NCI-H1930 (cell line): ENCODE measurements at regions not wholly inside any gene's neighbourhood (a gene's known extent, or its start where the extent isn't known, plus 50 kb on each side); places are given as distances from the start of the nearest gene placed in this dataset.
"Not testable (repeated sequence)": the region's sequence is repeated elsewhere in the genome, so short reads cannot be mapped to it uniquely, and the experiment has no call there.

Source experiments
- DNase-seq, 2 experiments: peaks; one replicate each; lab custom pipeline; 2025; lab: John Stamatoyannopoulos, UW

- DNase-seq, result not testable (repeated sequence)
These were observed 113.1 kb upstream of the CCZ1B start for GRCh38 chr7:6939126-6939525.

GRCh38 chr7:6939896-6940295 lies 113.8 kb upstream of the CCZ1B start:
- not testable (repeated sequence) for DNase-seq

GRCh38 chr7:6946873-6947272 lies 120.8 kb upstream of the CCZ1B start:
- DNase-seq, result not testable (repeated sequence)

GRCh38 chr7:6950231-6950630 lies 124.2 kb upstream of the CCZ1B start:
- DNase-seq, result not testable (repeated sequence)

DNA sequence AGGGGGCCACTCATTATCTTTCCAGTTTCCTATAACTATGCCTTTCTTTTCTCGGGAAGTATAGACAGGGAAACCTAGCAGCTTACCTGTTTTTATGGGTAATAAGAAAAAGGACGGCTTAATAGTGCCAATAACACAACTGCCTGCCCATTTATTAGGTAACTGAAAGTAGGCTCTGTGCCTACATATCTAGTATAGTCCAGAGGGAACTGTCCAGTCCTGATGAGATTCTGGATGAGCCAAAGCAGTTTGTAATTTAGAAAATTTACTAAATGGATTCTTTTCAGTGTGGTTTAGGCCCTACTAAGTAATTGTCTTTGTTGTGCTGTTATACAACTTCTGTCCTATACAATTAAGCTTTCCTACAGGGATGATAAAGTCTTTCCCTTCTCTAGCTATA lies 125.5 kb upstream of the CCZ1B start:
- not testable (repeated sequence) for DNase-seq

DNA sequence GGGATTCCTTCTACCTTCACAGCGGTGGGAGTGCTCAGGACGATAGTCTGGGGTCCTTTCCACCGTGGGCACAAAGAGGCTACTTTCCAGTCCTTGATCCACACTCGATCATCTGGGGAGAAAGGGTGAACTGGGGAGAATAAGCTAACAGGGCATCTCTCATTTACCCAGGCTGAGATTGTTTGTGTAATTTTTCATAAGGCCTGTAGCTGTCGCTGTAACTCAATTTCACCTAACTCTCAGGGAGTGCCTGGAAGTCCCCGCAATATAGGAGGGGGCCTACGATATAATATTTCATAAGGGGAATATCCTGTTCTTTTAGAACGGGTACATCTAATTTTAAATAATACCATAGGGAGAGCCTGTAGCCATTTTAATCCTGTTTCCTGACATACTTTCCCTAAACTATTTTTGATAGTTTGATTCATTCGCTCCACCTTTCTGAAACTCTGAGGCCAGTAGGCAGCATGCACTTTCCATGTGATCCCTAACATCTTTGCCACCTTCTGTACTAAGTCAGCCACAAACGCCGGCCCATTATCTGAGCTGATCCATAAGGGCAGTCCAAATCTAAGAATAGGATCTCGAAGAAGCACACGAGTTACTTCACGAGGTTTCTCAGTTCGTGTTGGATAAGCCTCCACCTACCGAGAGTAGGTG lies 127.2 kb upstream of the CCZ1B start:
- not testable (repeated sequence) for DNase-seq

GRCh38 chr7:6953798-6954181 lies 127.7 kb upstream of the CCZ1B start:
- DNase-seq, result not testable (repeated sequence)

DNA sequence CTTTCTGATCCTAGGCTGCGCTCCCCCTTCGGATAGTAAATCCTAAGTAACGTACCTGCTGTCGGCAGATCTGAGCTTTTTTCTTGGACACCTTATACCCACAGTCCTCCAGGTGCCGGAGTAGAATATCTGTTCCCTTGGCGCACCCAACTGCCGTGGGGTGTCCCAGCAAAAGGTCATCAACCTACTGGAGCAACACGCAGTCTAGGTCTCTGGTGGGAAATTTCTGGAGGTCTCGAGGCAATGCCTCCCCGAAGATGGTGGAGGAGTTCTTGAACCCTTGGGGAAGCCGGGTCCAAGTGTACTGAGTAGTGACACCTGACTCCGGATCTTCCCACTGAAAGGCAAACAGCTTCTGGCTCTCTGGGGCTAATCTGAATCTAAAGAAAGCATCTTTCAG lies 129.3 kb upstream of the CCZ1B start:
- DNase-seq, result not testable (repeated sequence)

DNA sequence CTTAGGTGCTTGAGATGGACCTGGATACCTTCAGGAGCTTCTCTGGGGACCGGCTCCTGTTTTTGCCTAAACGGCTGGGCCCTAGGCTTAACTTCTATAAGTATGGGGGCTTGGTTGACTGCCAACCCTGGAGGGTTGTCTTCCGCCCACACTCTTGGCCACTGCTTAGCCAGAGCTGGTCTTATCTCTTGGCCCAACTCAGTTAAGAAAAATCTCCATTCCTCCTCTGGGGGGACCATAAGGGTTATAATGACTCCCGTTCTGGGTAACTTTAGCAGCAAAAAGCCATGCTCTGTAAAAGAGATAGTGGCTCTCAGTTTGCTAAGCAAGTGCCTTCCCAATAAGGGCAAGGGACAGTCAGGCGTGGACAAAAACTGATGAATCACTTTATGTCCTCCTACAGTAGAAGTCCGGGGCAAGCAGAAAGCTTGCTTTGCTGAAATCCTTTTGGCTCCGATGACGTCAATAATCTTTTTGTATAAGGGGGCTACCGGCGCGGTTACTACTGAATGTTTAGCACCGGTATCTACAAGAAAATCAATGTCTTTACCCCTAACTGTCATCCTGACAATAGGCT lies 130.0 kb upstream of the CCZ1B start:
- not testable (repeated sequence) for DNase-seq

DNA sequence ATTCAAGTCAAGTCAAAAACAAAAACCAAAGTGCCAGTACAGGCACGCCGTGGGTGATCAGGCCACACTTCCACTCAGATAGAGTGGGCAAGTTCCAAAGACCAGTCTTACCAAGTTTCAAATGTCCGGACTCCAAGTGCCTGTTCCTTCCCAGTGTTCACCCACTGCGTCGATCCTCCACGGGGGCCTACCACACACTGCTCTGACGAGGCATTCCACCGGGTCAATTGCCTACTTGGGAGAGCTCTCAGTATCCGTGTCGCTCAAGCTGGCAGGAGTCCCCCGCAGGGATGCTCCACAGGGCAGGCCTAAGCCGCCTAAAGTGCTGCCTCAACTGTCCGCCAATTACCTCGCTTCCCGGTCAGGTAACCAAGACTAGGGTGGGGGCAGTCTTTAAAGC lies 132.3 kb upstream of the CCZ1B start:
- not testable (repeated sequence) for DNase-seq

- not testable (repeated sequence) for DNase-seq
These were observed 133.9 kb upstream of the CCZ1B start for GRCh38 chr7:6959942-6960341.

- DNase-seq, result not testable (repeated sequence)
These were observed 136.8 kb upstream of the CCZ1B start for GRCh38 chr7:6962871-6963270.

DNA sequence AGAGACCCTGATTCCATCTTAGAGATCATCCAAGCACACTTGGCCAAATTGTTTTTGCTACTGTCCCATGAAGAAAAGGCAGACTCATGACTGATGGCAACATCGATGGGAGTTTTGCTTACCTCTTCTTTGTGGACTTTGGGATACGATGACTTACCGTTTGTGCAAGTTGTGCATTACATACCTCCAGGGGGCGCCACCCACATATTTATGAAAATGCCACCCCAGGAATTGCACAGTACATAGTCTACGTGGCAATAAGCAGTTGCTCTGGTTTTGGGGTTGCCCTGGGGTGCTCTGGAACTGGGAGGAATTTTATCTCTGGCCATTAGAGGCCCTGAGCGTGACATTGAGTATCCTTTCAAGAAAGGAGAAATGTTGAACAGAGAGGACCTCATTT lies 139.0 kb upstream of the CCZ1B start:
- peak in 1 of 2 experiments; percentile 13 for DNase-seq

- not testable (repeated sequence) for DNase-seq
These were observed 144.1 kb upstream of the CCZ1B start for GRCh38 chr7:6970180-6970579.

GRCh38 chr7:6974876-6975275 lies 148.8 kb upstream of the CCZ1B start:
- DNase-seq, result not testable (repeated sequence)

- not testable (repeated sequence) for DNase-seq
These were observed 149.3 kb upstream of the CCZ1B start for GRCh38 chr7:6975346-6975745.

- DNase-seq, result not testable (repeated sequence)
These were observed 151.3 kb upstream of the CCZ1B start for GRCh38 chr7:6977368-6977767.

DNA sequence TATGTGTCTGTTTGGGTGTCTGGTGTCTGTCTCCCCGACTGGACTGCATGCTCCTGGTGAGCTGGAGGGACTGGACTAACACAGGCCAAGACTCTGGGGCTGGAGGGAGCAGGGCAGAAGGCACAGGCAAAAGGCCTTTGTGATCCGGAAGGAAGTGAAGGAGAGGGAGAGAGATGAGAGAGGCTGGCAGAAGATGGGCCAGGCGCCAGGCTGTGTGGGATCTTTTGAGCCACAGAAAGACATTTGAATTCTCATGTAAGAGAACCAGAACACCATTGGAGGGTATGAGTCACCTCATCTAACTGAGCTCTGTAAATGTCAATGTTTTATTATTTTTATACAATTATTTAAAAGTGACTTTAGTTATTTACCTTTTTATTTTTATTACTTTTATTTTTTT lies 152.3 kb upstream of the CCZ1B start:
- not testable (repeated sequence) for DNase-seq

- not testable (repeated sequence) for DNase-seq
These were observed 153.4 kb upstream of the CCZ1B start for GRCh38 chr7:6979456-6979855.

- DNase-seq, result not testable (repeated sequence)
These were observed 156.3 kb upstream of the CCZ1B start for GRCh38 chr7:6982375-6982774.

- DNase-seq, result not testable (repeated sequence)
These were observed 160.8 kb upstream of the CCZ1B start for GRCh38 chr7:6986892-6987291.

- DNase-seq, result not testable (repeated sequence)
These were observed 162.5 kb upstream of the CCZ1B start for GRCh38 chr7:6988608-6989007.

DNA sequence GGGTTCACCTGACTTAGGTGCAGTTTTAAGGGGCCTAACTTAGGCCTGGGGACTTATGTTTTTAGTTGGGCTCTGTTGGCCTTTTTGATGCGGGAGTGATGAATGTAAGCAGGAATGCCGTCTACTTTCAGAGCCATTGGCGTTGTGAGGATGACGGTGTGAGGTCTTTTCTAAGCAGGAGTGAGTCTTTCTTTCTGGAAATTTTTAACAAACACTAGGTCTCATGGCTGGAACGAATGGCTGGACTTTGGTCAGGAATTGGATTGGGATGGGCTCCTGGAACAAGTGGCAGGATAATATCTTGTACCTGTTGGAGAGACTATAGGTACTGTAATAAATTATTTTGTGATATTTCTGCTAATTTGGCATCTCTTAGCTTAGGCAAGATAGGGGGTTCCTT lies 163.9 kb upstream of the CCZ1B start:
- not testable (repeated sequence) for DNase-seq
